Medulla oblongata (tissue), 1 donor: ENCODE measurements at regions not wholly inside any gene's neighbourhood (a gene's known extent, or its start where the extent isn't known, plus 50 kb on each side); places are given as distances from the start of the nearest gene placed in this dataset.

ENCODE experiments used
- DNase-seq: peaks from one replicate; pipeline ENCODE4 v3.0.0-alpha.2; 2015; ENCODE audit errors: extremely low spot score

DNA sequence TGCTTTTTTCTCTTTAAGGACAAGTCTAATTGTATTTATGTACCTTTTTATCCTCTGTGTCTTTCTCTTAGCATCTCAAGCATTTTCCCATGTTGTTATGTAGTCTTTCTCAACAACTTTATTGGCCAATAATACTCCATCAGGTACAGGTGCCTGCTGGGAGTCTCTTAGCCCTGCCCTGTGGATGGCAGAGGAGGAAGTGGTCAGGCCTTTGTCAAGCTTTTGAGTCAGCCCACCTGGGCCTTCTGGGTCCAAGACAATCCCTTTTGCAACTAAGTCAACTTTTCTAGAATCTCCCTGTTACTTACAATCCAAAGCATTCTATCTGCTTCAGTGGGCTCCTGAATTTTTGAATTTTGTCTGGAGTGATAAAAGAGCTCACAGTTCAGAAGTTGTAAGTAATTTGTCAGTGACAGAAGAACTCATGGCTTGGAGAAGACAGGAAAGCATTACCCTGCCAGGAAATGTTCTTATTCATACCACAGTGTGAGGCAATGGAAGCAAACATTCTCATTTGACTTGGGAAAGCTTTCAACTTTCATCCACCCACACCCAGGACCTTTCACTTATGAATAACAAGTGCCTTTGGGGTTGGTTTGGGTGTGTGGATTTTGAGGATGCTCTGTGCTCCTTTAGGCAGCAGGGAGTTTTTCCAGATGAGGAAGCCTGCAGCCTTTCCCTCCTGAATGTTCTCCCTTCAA, 200.0 kb upstream of the S1PR3 start:
- no peak for DNase-seq

DNA sequence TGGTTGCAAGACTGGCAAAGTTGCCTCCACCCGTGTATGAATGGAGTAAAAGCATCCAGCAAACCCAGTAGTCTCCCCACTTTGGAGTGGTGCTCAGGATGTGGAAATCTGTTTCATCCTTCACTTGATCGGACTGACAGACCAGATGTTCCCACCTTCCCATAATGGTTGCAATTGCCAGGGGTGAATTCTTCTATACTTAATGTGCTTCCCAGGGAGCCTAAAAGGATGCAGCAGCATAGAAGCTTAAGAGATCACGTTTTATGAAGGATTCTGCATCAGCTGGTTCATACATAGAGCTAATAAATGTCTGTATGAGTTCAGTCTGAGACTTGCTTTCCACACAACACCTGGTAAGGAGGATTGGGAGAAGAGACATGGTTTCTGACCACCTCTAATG, 198.8 kb upstream of the S1PR3 start:
- no peak for DNase-seq

DNA sequence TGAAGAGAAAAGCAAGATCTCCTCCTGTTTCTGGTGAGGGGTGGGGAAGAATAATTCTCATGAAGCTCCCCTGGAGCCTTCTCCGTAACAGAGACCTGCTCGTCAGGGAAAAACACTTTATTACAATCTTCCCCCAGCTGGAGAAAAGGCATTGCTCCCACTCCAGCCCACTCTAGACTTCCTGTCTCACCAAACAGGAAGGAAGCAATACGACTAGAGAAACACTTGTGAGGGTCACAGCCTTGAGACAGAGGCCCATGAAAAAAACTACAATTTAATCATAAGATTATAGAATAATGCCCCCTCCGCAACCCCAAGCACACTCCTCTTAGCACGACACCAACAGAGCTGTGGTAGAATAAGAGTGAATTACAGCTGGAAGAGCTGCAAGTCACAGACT, 197.2 kb upstream of the S1PR3 start:
- no peak for DNase-seq

DNA sequence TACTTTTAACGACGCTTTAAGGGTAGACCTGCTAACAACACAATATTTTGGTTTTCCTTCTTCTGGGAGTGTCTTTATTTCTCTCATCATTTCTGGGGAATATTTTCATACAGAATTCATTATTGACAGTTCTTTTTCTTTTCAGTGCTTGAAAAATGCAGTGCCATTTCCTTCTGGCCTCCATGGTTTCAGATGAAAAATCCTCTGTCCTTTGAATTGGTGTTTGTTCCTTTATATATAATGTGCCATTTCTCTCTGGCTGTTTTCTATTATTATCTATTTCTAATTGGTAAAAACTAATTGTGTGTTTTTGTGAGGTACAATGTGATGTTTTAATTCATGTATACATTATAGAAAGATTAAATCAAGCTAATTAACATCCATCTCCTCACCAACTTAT, 194.3 kb upstream of the S1PR3 start:
- no peak for DNase-seq

DNA sequence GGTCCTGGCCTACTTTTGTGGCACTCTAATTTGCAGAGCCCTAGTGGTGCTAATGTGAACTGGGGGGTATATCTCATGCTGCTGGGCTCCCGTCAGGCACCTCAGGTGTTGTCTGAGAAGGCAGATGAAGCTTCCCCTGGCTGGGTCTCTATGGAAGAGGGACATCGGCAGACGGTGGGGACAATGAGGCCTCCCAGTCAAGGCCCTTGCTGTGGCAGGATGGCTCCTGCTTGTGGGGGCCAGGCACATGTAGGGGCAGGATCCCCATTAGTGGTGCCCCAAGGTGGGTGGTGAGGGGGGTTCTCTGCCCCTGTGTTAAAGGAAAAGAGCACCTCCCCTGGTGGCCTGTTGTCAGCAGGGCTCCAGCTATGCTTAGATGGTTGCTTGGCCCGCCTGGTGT, 192.8 kb upstream of the S1PR3 start:
- DNase-seq: no peak

DNA sequence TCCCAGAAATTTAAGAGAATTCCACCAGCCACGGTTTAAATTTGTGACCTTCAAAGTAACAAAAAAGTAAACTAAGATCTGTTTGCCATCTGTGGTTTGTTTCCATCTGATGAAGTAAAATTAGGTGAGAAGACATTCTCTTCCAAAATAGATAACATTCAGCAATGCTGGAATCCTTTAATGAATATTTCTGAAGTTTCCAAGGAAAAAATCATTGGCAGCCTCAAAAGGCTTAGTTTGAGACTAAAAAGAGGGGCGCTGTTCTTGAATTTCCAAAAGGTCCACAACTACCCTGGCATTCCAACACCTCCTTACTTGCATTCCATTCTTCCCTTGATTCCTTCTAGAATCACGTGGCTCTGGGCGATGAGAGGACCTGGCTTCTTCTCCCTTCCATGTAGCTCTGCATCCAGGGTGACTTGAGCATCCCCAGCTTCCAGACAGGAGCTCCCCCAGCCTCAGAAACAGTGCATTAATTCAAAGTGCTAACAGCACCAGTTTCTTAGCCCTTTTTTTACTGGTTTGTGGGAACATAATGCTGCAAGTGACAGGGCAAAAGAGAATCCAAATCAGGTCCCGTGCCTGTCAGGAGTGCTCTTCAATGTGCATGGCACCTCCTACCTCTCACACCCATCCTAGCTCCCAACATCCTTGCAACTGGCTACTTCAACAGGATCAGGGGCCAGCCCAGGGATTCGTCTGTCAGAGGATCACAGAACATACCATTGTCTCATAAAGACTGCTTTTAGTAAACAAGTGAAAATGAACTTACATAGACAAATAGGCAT, 191.5 kb upstream of the S1PR3 start:
- no peak for DNase-seq

DNA sequence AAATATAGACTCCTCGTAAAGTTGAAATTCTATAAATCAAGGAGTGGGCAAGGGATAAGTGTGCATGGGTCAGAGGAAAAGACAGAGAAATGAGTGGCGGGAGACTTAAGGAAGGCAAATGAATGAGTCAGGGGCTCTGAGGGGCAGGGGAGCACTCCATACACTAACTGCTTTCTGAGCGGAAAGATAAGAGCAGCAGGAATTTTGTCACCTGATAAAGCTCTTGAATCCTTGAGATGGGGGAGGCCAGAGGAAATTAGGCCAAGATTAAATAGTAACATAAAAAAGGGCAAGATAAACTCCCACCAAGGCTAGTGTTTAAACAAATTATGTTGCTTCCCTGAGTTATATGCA, 191.0 kb upstream of the S1PR3 start:
- DNase-seq: no peak

DNA sequence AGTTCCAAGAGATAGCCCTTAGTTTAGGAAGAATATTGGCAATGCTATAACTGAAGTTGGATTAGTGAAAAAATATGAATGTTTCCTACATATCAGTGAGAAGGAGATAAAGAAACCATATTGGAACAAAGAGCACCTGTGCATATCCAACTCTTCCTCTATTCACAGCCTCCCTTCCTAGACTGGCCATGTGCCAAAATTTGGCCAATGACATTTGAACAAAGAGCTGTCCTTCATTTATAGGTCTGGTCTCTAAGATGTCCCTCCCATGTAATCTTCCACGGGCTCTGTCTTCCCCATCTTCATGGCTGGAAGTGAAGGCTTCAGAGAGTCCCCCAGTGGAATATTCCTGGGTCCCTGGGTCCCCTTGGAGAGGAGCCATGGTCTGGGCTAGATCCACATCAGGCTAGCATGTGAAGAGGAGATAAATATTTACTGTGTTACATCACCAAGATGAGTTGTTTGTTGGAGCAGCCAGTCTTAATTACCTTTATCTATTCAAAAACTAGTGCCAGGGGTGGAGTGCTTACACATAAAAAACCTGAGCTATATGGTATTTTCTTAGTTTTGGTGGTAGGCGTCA, 190.0 kb upstream of the S1PR3 start:
- DNase-seq: no peak

DNA sequence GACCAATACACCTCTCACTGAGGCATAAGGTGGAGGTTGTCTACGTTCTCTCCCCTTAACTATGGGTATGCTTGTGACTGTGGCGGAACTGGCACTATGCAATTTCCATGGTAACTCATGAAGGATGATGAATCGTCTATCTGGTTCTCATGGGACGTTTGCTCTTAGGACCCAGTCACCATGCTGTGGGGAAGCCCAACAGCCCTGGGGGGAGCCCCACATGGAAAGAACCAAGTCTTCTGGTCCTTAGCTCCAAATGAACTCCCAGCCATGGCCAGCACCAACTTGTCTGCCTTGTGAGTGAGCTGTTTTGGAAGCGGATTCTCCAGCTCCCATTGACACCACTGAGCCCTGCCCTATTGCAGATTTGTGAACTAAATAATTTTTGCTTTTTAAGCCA, 188.7 kb upstream of the S1PR3 start:
- DNase-seq: no peak

DNA sequence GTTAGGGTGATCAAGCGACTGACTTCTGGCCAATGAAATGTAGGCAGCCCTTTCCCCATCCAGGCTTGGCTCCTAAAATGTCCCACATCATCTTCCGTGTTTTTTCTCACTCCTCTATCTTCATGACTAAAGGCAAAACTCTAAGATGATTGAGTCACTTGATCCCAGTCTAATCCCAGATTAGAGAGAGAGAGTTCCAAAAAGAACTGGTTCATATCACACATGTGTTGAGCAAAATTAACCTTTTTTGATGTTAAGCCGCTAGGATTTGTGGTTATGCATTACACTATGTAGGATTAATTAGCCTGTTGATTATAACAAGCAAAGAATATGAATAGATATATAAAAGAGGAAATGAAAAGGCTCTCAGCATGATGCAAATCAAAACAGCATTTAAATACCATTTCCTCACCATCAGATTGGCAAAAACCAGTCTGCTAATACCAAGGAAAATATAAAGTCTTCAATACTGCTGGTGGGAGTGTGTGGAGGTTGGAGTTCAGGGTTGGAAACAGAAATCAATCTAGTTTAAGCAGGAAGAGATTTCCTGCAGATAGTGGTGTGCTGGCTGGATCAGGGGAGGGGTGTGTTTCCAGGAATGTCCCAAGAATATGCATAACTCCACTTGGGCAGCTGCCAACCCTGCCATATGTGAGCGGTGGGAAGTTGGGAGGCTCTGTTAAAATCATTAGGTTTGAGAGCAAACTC, 187.6 kb upstream of the S1PR3 start:
- DNase-seq: no peak

DNA sequence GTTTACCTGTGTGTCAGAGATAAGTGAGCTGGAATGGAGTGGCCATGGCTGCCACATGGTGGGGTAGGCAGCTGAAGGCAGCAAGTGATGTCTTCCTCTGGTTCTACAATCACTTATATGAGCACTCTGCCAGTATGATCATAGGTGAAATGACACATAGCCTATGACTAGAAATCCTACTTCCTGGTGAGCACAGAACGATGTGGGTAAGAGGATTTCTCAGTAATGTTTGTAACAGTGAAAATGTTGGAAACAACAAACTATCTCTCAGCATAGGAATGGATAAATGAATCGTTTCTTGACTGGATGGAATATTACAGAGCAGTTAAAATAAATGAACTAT, 187.0 kb upstream of the S1PR3 start:
- DNase-seq: no peak

DNA sequence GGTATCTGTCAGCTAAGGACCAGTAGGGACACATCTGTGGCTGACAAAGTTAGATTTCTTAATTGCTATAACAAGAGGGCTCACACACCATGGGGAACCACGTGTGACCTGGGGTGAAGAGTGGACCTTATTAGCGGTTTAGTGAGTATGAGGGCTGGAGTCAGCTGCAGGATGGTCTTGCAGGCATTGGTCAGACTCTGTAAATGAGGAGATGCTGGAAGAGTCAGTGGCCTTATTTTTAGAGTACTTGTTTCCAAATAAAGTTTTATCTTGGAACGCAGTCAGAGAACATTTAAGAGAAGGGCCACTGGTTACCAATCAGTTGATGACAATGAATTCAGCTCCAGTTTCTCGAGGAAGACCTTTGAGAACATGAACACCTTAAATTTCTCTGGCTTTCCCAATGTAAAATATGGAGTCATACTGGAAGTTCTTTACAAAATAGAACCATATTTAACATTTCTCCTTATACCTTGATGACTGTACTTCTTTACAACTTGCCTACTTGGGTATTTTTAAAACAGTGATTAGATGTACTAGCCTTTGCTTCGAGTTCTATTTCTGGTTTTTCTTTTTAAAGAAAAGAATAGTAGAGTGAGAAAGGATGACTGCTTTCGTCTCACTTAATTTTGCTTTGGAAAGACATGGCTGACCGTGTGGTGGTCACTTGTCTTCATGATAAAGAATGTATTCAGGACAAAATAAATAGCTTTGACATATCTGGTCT, 185.9 kb upstream of the S1PR3 start:
- DNase-seq: no peak

DNA sequence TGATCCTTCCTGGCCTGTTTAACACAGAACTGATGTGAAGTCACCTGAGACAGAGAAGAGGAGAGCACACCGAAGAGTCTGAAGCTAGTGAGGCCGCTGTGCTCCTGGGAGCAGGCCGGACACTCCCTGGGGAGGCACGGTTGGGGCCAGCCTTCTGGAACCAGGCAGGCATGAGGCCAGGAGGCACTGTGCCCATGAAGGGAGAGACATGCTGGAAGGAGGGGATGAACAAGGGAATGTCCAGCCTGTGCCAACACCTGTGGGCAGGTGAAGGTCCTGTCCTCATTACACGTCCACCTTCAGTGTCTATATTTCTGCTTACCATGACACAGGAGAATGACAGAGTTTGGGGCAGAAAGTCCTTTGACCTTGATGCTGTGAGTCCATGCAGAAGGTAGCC, 183.8 kb upstream of the S1PR3 start:
- no peak for DNase-seq

DNA sequence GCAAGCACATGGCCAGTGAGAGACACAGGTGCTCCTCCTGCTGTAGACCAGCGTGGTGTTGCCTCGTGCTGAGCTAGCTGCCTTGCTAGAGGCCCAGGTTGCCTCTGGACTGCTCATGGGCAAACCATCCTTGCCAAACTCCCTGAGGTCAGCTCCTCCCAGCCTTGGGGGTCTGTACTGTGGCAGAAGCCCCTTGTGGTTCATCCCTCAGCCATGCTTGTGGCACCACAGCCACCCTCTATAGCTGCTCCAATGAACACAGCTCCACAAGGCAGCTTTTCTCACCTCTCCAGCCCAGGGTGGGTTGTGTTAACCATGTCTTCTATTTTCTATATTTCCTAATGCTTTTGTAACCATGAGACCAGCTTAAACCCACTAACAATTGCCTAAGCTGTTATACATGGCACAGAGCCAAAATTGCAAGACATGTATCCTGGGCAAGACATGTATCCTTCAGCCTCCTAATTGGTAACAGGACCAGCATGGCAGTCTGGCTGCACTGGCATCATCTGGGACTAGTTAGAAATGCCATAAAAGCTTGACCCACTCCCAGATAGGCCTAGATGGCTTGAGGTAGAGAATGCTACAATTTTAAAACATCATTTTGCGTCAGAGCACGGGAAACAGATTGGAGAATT, 183.1 kb upstream of the S1PR3 start:
- DNase-seq: no peak

DNA sequence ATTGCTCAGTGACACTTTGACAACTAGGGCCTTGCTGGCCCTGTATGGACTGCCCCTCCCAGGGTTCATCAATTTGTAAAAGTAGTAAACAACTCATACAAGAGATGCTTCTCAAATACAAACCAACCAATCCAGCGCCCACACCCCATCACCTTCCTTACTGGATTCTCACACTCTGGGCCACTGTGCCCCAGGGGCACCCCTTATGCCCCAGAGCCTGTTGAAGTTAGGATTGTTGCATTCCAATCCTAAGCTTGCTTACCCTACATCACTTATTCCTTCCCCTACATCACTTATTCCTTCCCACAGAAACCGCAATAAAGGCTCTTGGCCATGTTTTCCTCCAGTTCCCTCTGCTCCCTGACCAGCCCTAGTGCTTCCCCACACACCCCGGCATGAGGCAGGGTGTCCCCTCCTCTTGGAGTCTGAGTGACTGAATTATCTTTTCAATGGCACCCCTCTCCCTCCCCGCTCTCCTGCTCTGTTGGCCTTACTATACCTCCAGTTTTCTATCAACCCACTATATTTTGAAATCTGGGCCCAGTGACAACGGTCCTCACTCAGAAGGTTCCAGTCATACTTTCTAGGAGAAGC, 182.4 kb upstream of the S1PR3 start:
- no peak for DNase-seq

DNA sequence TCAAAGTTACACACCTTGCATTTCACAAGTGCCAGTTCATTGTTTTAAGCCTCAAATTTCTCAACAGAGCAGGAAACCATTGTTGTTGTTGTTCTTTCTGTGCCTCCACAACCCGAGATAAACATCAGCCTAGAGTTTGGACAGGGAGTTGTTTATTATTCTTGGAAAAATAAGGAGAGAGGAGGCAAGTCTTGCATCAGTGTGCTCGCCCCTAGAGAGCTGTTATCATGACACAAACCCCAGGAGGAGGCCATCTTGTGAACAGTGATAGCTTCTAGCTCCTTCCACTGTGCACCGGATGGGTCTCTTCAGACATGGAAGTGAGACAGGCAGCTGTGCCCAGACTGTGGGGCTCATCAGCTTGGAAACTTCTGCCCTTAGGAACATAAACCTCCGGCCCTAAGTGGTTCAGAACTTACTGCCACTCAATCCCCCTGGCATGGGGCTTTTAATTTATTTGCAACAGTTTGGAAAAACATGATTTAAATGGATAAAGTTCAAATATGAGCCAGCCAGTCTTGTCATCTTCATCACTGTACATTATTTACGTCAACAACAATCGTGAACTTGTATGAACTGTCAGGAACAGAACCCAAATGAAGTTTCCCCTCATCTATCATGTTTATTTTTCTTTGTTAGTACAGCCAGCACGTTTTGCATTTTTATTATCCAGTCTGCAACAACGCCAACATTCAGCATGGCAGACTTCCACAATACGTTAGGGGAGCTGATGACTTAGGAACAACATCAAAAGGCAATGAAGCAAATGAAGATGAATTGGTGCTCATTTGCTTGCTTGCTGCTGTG, 181.7 kb upstream of the S1PR3 start:
- no peak for DNase-seq

DNA sequence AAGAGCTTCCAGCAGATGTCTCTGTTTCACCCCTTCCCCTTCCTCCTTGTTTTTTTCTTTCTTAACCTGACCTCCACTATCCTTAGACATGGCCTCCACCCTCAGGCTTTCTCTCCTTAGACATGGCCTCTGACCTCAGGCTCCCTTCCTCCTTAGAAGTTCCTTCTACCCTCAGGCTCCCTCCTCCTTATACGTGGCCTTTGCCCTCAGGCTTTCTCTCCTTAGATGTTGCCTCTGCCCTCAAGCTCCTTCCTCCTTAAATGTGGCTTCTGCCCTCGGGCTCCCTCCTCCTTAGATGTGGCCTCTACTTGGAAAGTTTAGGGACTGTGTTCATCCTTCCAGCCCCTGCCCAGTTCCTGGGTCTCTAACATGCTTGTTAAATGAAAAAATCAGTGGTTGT, 180.4 kb upstream of the S1PR3 start:
- DNase-seq: no peak

DNA sequence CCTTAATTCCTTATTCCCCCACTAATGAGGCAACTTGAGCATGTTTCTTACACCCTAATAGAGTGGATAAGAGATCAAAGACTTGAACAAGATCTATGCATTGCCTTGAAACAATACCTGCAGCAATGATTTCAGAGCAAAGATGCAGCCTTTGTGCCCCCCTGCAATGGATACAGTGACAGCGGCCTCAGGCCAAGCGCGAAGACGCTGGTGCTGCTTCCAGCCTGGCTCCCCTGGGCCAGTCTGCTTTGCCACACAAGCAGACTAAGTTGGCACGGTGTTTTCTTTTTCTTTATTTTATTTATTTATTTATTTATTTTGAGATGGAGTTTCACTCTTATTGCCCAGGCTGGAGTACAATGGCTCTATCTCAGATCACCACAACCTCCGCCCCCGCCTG, 179.8 kb upstream of the S1PR3 start:
- no peak for DNase-seq

DNA sequence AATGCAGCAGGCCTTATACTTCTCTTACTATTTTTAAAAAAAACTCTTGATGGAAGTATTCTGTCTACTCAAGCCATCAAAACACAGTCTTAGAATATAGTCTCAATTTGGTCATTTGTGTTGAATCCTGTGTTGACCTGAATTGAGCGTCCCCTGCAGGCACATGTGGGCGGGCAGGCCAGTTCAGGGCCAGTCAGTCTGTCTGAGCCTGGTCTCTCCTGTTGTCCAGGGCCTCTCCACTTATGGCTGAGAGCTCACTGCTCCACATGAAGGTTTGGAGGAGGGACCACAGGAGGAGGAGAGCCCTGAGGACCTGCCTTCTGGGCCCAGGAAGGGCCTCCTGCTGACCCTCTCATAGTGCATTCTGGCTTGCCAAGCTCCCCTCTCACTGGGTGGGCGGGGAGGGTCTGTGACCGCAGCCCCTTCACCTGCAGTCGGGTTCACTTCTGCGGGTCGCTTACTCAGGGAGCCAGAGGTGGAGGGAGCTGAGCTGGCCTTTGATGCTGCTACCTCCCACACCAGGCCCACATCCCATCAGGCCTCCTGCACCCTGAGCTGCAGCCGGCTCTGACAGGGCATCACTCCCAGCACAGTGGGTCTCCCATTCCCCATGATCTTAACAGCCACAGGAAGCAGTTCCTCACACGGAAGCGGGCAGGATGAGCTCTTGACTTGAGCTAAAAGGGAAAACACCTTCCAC, 178.2 kb upstream of the S1PR3 start:
- DNase-seq: no peak
